DOHH2 (cell line): ENCODE measurements at regions not wholly inside any gene's neighbourhood (a gene's known extent, or its start where the extent isn't known, plus 50 kb on each side); places are given as distances from the start of the nearest gene placed in this dataset.

Source experiments
- CTCF ChIP-seq: fragments of 200-600 bp; sonication (generic); IDR thresholded peaks from one replicate; pipeline ENCODE4 v1.5.1; 2014; ENCODE audit warnings: antibody characterized with exemption, mild to moderate bottlenecking, low read depth, low read length; ENCODE audit not compliant: poor library complexity, severe bottlenecking
- EZH2phosphoT487 ChIP-seq: fragments of 200-600 bp; sonication (generic); IDR thresholded peaks from 2 replicates; pipeline ENCODE4 v1.6.1; 2017; ENCODE audit warnings: borderline replicate concordance, mild to moderate bottlenecking, antibody characterized with exemption, low read length, moderate library complexity, mixed read lengths

- TF ChIP-seq CTCF (no peak), EZH2phosphoT487 (no peak)
Measured at GRCh38 chr2:146506851-146507250, 1338.0 kb upstream of the ACVR2A start.
